ENCODE measurements at regions not wholly inside any gene's neighbourhood (a gene's known extent, or its start where the extent isn't known, plus 50 kb on each side); places are given as distances from the start of the nearest gene placed in this dataset.

GRCh38 chr3:25021816-25022215 lies 406.2 kb upstream of the RARB start:
- no peak for TF ChIP-seq CTCF (IDR thresholded peaks at IDR 0.05; ENCODE audit: insufficient read depth, low read length)
- TF ChIP-seq GABPA (IDR thresholded peaks at IDR 0.05; ENCODE audit: low read depth) = no peak
- TF ChIP-seq SPI1 (IDR thresholded peaks at IDR 0.05; ENCODE audit: borderline replicate concordance, low read depth) = no peak
- no peak for TF ChIP-seq REST (IDR thresholded peaks at IDR 0.05; ENCODE audit: insufficient replicate concordance, low read depth)
- no peak for TF ChIP-seq POLR2AphosphoS5 (IDR thresholded peaks at IDR 0.05; ENCODE audit: low read depth)
- Histone ChIP-seq H3K27me3 (ENCODE audit: insufficient read depth, poor library complexity, severe bottlenecking) (no peaks in the 10 kb centered on the region), H3K4me3 (replicated peaks; ENCODE audit: insufficient read depth, low read length) (no peak overlapping the region), H3K27ac (replicated peaks) (no peak overlapping the region)
- DNase-seq (ENCODE audit: low read depth in 1 of 2, low spot score in 1 of 2) = no peak

GRCh38 chr3:25023876-25024275 lies 404.2 kb upstream of the RARB start:
- H3K27me3 ChIP-seq (ENCODE audit: insufficient read depth, poor library complexity, severe bottlenecking) = no peaks in the 10 kb centered on the region
- no peak for DNase-seq (ENCODE audit: low read depth in 1 of 2, low spot score in 1 of 2)
- no peak overlapping the region for H3K4me3 ChIP-seq (replicated peaks; ENCODE audit: insufficient read depth, low read length)
- no peak for TF ChIP-seq REST (IDR thresholded peaks at IDR 0.05; ENCODE audit: insufficient replicate concordance, low read depth)
- TF ChIP-seq SPI1 (IDR thresholded peaks at IDR 0.05; ENCODE audit: borderline replicate concordance, low read depth) = no peak
- TF ChIP-seq CTCF (IDR thresholded peaks at IDR 0.05; ENCODE audit: insufficient read depth, low read length) = no peak
- TF ChIP-seq GABPA (IDR thresholded peaks at IDR 0.05; ENCODE audit: low read depth) = no peak
- TF ChIP-seq POLR2AphosphoS5 (IDR thresholded peaks at IDR 0.05; ENCODE audit: low read depth) = no peak
- H3K27ac ChIP-seq (replicated peaks) = no peak overlapping the region

GRCh38 chr3:25025236-25025635 lies 402.8 kb upstream of the RARB start:
- Histone ChIP-seq H3K27ac (replicated peaks) (no peak overlapping the region), H3K4me3 (replicated peaks; ENCODE audit: insufficient read depth, low read length) (no peak overlapping the region), H3K27me3 (ENCODE audit: insufficient read depth, poor library complexity, severe bottlenecking) (no peaks in the 10 kb centered on the region)
- DNase-seq (ENCODE audit: low read depth in 1 of 2, low spot score in 1 of 2) = no peak
- no peak for TF ChIP-seq POLR2AphosphoS5 (IDR thresholded peaks at IDR 0.05; ENCODE audit: low read depth)
- no peak for TF ChIP-seq SPI1 (IDR thresholded peaks at IDR 0.05; ENCODE audit: borderline replicate concordance, low read depth)
- no peak for TF ChIP-seq GABPA (IDR thresholded peaks at IDR 0.05; ENCODE audit: low read depth)
- no peak for TF ChIP-seq REST (IDR thresholded peaks at IDR 0.05; ENCODE audit: insufficient replicate concordance, low read depth)
- TF ChIP-seq CTCF (IDR thresholded peaks at IDR 0.05; ENCODE audit: insufficient read depth, low read length) = no peak
